Activated CD8-positive, alpha-beta memory T cell treated with anti-CD3 and anti-CD28 coated beads for 24 hours (primary cell): ENCODE measurements at regions not wholly inside any gene's neighbourhood (a gene's known extent, or its start where the extent isn't known, plus 50 kb on each side); places are given as distances from the start of the nearest gene placed in this dataset.

Experiments
- DNase-seq: peaks from one replicate; pipeline ENCODE4 v3.0.0-alpha.2; 2020

DNA sequence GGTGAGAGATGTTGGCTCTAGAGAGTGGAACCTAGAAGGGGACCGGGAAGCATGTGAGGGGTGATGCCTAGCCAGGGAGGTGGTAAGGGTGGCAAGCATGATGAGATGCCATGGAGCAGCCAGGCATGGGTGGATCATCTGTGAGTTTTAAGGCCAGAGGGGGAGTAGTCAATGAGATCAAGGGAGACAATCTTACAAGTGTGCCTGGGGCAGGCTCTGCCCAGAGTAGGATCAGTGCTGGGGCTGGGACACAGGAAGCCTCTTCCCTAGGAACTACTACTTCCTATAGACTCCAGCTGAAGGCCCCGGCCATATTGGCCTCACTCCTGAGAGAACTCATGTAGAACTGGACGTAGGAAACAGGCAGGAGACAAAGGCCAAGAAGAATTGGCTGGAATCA is 192.4 kb upstream of the CSF3R start:
- peak; percentile 15 for DNase-seq

- no peak for DNase-seq
These were observed 190.5 kb upstream of the CSF3R start for GRCh38 chr1:36673202-36673601.

GRCh38 chr1:36669262-36669661 is 186.5 kb upstream of the CSF3R start:
- DNase-seq: no peak

DNA sequence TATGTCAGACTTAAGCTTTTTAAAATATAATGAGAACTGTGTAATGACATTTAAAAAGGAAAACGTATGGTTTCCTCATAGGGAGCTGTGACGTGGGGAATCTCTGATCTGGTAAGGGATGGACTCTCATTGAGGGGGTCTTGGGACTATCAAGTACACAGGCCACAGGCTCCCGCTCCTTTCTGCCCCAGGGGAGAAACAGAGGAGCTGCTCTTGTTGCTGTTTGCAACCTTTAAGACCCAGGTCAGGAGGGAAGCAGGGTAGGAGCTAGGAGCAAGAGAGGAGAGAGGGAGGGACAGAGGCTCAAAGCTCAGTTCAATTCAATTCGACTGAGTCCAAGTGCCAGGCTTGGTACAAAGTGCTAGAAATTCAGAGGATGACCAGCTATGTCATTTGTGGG is 185.1 kb upstream of the CSF3R start:
- no peak for DNase-seq

- no peak for DNase-seq
These were observed 184.5 kb upstream of the CSF3R start for GRCh38 chr1:36667256-36667655.

GRCh38 chr1:36665478-36666080 is 182.9 kb upstream of the CSF3R start:
- DNase-seq: peak; percentile 35

GRCh38 chr1:36664571-36665287 is 182.0 kb upstream of the CSF3R start:
- peak; percentile 47 for DNase-seq

- DNase-seq: peak; percentile 26
These were observed 181.2 kb upstream of the CSF3R start for GRCh38 chr1:36663772-36664430.

- no peak for DNase-seq
These were observed 176.1 kb upstream of the CSF3R start for GRCh38 chr1:36658838-36659237.

- DNase-seq: no peak
These were observed 175.1 kb upstream of the CSF3R start for GRCh38 chr1:36657826-36658225.

DNA sequence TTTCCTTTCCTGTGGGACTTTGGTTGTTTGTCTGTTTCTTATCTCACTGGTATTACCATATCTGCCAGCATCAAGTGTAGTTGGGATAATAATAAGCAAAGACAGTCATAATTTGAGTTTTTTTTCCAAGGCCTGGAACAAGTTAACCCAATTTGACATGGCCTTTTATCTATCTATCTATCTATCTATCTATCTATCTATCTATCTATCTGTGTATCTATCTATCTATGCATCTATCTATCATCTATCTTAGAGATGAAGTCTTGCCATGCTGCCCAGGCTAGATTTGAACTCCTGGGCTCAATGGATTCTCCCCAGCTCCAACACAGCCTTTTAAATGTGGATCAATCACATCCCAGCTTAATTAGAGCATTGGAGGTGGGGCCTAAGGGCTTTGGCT is 174.1 kb upstream of the CSF3R start:
- no peak for DNase-seq

GRCh38 chr1:36656271-36656670 is 173.6 kb upstream of the CSF3R start:
- DNase-seq: peak; percentile 26

GRCh38 chr1:36654586-36654985 is 171.9 kb upstream of the CSF3R start:
- DNase-seq: no peak

DNA sequence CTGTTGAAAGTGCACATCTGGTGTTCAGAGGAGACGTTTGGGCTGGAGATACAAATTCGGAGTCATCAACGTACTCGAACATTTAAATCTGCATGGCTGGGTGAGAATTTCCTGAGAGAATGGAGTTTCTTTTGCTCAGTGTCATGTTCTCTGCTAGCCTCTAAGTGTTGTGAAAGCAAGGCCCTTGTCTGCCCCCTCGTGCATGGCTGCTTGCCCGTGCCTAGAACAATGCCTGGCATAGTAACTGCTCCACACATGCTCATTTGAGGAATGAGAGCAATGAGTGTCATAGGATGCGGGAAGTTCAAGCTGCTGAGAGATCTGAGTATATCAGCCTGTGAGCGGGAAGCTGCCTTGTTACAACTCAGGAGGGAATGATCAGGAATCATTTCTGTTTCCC is 171.1 kb upstream of the CSF3R start:
- DNase-seq: no peak

DNA sequence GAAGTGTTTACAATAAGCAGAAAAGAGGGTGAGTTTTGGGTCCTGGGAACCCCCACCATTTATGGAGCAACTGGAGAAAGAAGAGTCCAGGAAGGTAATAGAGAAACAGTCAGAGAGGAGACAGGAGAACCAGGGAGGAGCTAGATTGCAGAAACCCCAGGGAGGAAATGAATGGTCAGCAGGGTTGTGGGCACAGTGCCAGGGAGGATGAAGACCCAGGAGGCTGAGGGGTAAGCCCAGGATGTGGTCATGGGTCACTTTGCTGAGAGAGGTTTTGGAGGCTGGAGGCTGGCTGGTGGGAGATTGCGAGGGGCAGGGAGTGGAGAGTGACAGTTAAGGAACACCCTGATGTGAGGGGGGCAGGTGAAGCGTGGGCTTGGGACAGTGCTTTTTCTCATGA is 169.9 kb upstream of the CSF3R start:
- DNase-seq: no peak

- DNase-seq: no peak
These were observed 169.3 kb upstream of the CSF3R start for GRCh38 chr1:36652011-36652410.

- no peak for DNase-seq
These were observed 168.6 kb upstream of the CSF3R start for GRCh38 chr1:36651176-36651910.

DNA sequence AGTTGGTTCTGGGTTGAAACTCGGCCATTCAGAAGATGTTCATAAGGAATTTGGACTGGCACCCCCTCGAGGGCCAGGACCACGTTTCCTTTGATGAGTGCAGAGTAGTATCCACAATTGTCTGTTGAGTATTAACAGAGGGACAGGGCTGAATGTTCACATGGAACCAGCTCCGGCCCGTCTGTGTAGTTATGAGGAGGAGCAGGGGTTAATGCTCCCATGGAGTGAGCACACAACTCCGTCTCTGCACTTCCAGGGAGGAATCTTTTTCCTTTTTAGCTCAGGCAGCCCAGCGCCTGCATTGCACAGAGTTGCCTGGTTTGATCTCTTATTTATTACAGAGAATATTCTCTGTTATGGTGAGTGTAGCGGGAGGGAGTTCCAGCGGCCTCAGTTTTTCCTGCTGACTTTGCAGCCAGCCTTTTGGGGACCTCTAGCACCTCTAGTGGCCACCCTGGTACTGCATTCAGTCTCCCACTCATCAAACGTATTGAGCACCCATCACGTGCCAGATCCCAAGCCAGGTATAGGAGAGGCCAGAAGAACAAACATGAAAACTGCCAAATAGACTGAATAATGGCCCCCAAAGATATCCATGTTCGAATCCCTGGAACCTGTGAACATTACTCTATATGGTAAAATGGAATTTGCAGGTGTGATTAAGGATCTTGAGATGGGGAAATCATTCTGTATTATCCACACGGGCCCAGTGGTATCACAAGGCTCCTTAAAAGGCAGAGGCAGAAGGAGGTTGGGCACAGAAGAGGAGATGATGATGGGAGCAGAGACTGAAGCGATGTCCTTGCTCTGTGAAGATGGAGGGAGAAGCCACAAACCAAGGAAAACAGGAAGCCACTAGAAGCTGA is 167.7 kb upstream of the CSF3R start:
- DNase-seq: peak; percentile 83

DNA sequence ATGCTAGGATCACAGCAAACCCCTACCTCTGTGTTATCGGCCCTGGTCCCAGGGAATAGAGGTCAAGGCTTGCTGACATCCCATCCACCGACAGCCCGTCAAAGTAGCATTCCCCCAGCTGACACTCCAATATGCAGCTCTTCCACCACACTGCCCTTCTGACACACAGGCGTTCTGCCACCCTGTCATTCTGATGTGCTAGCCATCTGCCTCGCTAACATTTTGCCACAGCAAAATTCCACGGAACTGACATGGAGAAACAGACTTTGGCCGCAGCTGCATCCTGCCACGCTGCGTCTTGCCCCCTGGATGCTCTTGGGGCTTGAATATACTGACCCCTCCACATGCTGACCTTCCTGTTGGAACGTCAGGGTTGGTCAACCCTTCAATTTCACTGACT is 163.2 kb upstream of the CSF3R start:
- DNase-seq: no peak

- no peak for DNase-seq
These were observed 161.8 kb upstream of the CSF3R start for GRCh38 chr1:36644556-36644955.

- no peak for DNase-seq
These were observed 160.9 kb upstream of the CSF3R start for GRCh38 chr1:36643371-36644270.

GRCh38 chr1:36642802-36643201 is 160.1 kb upstream of the CSF3R start:
- no peak for DNase-seq
